Transverse colon (tissue), 4 donors: ENCODE measurements at regions not wholly inside any gene's neighbourhood (a gene's known extent, or its start where the extent isn't known, plus 50 kb on each side); places are given as distances from the start of the nearest gene placed in this dataset.

Experiments used
- DNase-seq: peaks from one replicate; pipeline ENCODE4 v3.0.0-alpha.2; 2019
- H3K27ac ChIP-seq, 4 donors: fragments of 200-600 bp; sonication (generic); 2 replicates each; pipeline ENCODE4 v1.5.1; 2016 to 2018; ENCODE audit warnings: inconsistent platforms in 4 of 4
- H3K27me3 ChIP-seq: fragments of 200-600 bp; sonication (generic); 2 replicates; pipeline ENCODE4 v1.5.1; 2017; ENCODE audit warnings: inconsistent platforms
- H3K36me3 ChIP-seq, 4 donors: fragments of 200-600 bp; sonication (generic); 2 replicates each; pipeline ENCODE4 v1.5.1; 2017 to 2019; ENCODE audit warnings: inconsistent platforms in 4 of 4
- H3K4me1 ChIP-seq, 4 donors: fragments of 200-600 bp; sonication (generic); 2 replicates each; pipeline ENCODE4 v1.5.1; 2017 to 2020; ENCODE audit warnings: inconsistent platforms in 4 of 4
- H3K4me3 ChIP-seq, 4 donors: fragments of 200-600 bp; sonication (generic); 1 replicate in 1 of 4; 2 replicates in 3 of 4; pipeline versions ENCODE4 v1.5.1 to v1.6.1; 2017 to 2019; ENCODE audit warnings: inconsistent platforms in 4 of 4
- H3K9me3 ChIP-seq, 2 donors: fragments of 200-600 bp; sonication (generic); 2 replicates each; pipeline ENCODE4 v1.5.1; 2017 to 2019; ENCODE audit warnings: inconsistent platforms in 2 of 2
- EP300 ChIP-seq: sonication (generic); formaldehyde crosslinking; IDR thresholded peaks from one replicate; pipeline ENCODE4 v1.6.1; 2017; ENCODE audit warnings: antibody characterized with exemption, low read depth
- POLR2A ChIP-seq: fragments of 450-650 bp; IDR thresholded peaks from one replicate; pipeline ENCODE4 v1.6.1; 2016; ENCODE audit warnings: antibody characterized with exemption, mild to moderate bottlenecking, moderate library complexity
- POLR2AphosphoS5 ChIP-seq, 3 donors: sonication (generic); formaldehyde crosslinking; IDR thresholded peaks; one replicate each; pipeline ENCODE4 v1.6.1; 2016; ENCODE audit warnings: antibody characterized with exemption in 3 of 3
- WGBS, 2 donors: methylation state at CpG; one replicate each; pipeline ENCODE4 v1.1.5; 2018; ENCODE audit warnings: low coverage in 1 of 2; 5-methylcytosine and 5-hydroxymethylcytosine counted together
- in situ Hi-C, 4 donors: fragments of 200-750 bp; cut with MboI; loops; one replicate each; pipeline versions ENCODE4 v1.15.0 to v1.15.1; 2017; ENCODE audit warnings: low sequenced_read_pairs in 3 of 4, low pct_ligation_motif_present in 1 of 4, low pct_unique_long_range_greater_than_20kb in 1 of 4
- intact Hi-C: fragments of 100-400 bp; cut with DNase I; formaldehyde crosslinking; loops from one replicate; pipeline ENCODE4 v1.15.1; 2023; ENCODE audit warnings: low total_unique reads
- TF ChIP-seq, protein P1 (sequence below), 5 experiments: fragments of 200-600 bp in 3 of 5; fragments of 450-650 bp in 2 of 5; sonication (generic) in 3 of 5; IDR thresholded peaks; 1 replicate in 2 of 5; 2 replicates in 3 of 5; pipeline ENCODE4 v1.5.1; 2016 to 2017; ENCODE audit warnings: antibody characterized with exemption in 5 of 5, inconsistent platforms in 3 of 5, mild to moderate bottlenecking in 2 of 5, moderate library complexity in 1 of 5

DNA sequence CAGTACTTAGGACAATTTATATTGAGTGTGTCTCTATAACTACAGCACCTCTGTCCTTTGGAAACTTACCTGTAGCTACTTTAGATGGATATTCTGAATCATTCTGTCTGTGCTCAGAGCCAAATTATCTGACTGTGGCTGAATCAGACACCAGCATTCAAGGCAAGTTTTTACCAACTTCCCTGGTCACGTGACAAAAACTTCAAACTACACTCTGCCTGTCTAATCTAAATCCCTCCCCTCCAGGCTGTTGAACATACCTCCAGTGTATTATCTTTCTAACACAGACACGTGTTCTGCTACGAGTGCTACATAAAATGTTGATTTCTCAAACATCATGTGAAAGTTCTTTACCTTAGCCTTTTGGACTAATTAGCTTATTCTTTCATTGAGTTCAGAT is 641.2 kb upstream of the CPEB2 start:
- WGBS, 2 donors = 72 to 87% methylated on average over 3 of the region's 3 CpGs

DNA sequence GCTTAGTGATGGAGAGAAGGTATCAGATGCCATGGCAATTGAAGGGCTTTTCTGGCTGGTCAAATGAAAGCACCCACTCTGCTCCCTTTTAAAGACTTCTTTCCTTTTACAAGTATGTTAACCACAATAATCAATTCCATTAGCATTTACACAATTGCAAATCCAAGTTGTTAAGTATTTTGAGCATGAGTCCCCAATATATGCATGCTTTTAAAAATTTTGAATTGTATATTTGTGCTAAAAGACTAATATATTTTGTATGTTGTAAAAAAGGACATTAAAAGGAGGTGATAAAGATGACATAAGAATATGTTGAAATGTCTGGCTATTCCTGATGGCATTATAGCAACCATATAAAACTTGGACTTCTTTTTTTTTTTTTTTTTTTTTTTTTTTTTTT is 639.9 kb upstream of the CPEB2 start:
- intact Hi-C loops (no loop called here), in situ Hi-C loops (no loop called here)
- TF ChIP-seq POLR2AphosphoS5 (IDR thresholded peaks at IDR 0.05) = no peak
- TF ChIP-seq EP300 = no peak
- TF ChIP-seq, protein P1, sequence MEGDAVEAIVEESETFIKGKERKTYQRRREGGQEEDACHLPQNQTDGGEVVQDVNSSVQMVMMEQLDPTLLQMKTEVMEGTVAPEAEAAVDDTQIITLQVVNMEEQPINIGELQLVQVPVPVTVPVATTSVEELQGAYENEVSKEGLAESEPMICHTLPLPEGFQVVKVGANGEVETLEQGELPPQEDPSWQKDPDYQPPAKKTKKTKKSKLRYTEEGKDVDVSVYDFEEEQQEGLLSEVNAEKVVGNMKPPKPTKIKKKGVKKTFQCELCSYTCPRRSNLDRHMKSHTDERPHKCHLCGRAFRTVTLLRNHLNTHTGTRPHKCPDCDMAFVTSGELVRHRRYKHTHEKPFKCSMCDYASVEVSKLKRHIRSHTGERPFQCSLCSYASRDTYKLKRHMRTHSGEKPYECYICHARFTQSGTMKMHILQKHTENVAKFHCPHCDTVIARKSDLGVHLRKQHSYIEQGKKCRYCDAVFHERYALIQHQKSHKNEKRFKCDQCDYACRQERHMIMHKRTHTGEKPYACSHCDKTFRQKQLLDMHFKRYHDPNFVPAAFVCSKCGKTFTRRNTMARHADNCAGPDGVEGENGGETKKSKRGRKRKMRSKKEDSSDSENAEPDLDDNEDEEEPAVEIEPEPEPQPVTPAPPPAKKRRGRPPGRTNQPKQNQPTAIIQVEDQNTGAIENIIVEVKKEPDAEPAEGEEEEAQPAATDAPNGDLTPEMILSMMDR (IDR thresholded peaks at IDR 0.05) = no peak
- no peak for TF ChIP-seq POLR2A
- Histone ChIP-seq H3K4me3 (no peak overlapping the region), H3K27ac (no peak overlapping the region), H3K4me1 (no peaks in the 10 kb centered on the region), H3K36me3 (no peaks in the 10 kb centered on the region), H3K9me3 (no peaks in the 10 kb centered on the region), H3K27me3 (no peaks in the 10 kb centered on the region)
- DNase-seq = no peak

More for the DNA sequence above, 641.2 kb upstream of the CPEB2 start:
- Histone ChIP-seq H3K27me3 (no peaks in the 10 kb centered on the region), H3K4me1 (no peaks in the 10 kb centered on the region), H3K36me3 (no peaks in the 10 kb centered on the region), H3K9me3 (no peaks in the 10 kb centered on the region), H3K27ac (no peak overlapping the region), H3K4me3 (no peak overlapping the region)
- in situ Hi-C loops (no loop called here), intact Hi-C loops (no loop called here)
- TF ChIP-seq POLR2AphosphoS5 (IDR thresholded peaks at IDR 0.05) (no peak), POLR2A (no peak)
- TF ChIP-seq, protein P1 (IDR thresholded peaks at IDR 0.05) = no peak
- DNase-seq = no peak

DNA sequence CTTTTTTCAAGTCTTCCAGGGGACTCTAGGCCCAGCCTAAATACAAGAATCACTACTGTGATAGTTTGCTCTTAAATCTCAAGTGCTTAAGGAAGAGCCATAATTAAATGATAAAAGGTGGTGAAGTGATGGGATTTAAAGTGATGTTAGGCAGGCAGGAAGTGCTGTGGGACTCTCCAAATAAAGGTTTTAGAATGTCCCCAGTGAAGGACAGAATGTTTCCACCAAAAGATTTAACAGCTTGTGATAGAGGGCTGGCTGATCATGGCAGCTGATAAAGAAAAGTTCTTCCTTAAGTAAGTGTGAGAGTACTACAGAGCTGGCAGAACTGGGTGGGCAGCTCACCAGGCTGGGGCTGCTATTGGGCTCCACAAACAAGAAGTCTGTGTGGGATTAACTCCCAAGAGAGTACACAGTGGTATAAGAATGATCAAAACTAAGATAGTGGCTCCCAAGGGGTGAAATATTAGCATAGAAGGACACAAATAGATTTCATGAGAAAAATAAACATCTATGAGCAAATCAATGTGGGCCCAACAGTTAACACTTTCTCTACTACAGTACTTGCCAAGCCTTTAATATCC is 637.2 kb upstream of the CPEB2 start:
- intact Hi-C loops = no loop called here
- TF ChIP-seq, protein P1 (IDR thresholded peaks at IDR 0.05) = no peak
- no peak for TF ChIP-seq EP300
- TF ChIP-seq POLR2AphosphoS5 (IDR thresholded peaks at IDR 0.05) = no peak
- no peak for TF ChIP-seq POLR2A

DNA sequence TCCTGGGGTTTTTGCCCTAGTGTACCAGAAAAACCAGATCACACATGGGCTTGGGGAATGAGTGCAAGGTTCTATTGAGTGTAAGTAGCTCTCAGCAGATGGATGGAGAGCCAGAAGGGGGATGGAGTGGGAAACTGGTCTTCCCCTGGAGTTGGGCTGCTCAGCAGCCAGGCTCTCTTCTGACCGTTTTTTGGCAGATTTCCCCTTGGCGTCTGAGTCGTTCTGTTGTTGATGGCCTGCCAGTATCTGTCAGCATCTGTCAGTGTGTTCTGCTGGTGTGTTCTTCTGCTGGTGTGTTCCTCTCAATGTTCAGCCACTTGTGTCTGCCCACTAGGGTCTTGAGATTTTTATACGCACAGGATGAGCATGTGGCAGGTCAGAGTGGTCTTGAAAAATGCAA is 633.9 kb upstream of the CPEB2 start:
- in situ Hi-C loops = no loop called here

More for the DNA sequence above, 637.2 kb upstream of the CPEB2 start:
- Histone ChIP-seq H3K9me3 (no peaks in the 10 kb centered on the region), H3K27me3 (no peaks in the 10 kb centered on the region), H3K4me3 (no peak overlapping the region), H3K36me3 (no peaks in the 10 kb centered on the region), H3K27ac (no peak overlapping the region), H3K4me1 (no peaks in the 10 kb centered on the region)
- no peak for DNase-seq
- in situ Hi-C loops = no loop called here

DNA sequence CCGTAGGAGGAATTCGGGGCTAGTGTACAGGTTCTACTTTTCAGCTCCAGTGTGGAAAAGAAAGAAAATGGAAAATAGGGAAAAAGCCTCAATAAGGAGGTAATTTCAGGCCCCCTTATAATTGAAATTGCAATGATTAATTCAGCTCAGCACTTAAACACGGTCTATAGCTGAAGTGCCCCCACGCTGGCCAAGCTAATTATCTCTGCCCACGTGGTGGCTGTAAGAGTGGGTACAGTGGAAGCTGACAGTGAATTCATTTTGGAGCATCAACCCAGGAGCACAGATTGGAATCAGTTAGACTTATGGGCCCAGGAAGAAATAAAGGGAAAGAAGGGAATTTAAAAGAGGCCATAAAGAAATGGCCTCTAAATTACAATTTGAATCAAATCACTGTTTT is 631.1 kb upstream of the CPEB2 start:
- intact Hi-C loops (no loop called here), in situ Hi-C loops (no loop called here)

More for the DNA sequence above, 633.9 kb upstream of the CPEB2 start:
- 20 to 53% methylated on average over 1 to 4 of the region's 4 CpGs for WGBS, 2 donors
- Histone ChIP-seq H3K9me3 (no peaks in the 10 kb centered on the region), H3K27me3 (no peaks in the 10 kb centered on the region), H3K27ac (no peak overlapping the region), H3K4me1 (no peaks in the 10 kb centered on the region), H3K36me3 (no peaks in the 10 kb centered on the region), H3K4me3 (no peak overlapping the region)
- TF ChIP-seq POLR2A (no peak), POLR2AphosphoS5 (IDR thresholded peaks at IDR 0.05) (no peak), EP300 (no peak)
- intact Hi-C loops = no loop called here
- DNase-seq = no peak

More for the DNA sequence above, 631.1 kb upstream of the CPEB2 start:
- no peaks in the 10 kb centered on the region for H3K9me3 ChIP-seq
- no peak overlapping the region for H3K27ac ChIP-seq
- TF ChIP-seq EP300 (no peak), POLR2AphosphoS5 (IDR thresholded peaks at IDR 0.05) (no peak), POLR2A (no peak)
- TF ChIP-seq, protein P1 (IDR thresholded peaks at IDR 0.05) = no peak
- WGBS, 2 donors = 41 to 52% methylated on average over 5 of the region's 5 CpGs
- H3K36me3 ChIP-seq = no peaks in the 10 kb centered on the region
- no peaks in the 10 kb centered on the region for H3K4me1 ChIP-seq
- DNase-seq = no peak
- H3K4me3 ChIP-seq = no peak overlapping the region
- no peaks in the 10 kb centered on the region for H3K27me3 ChIP-seq
